Gastroesophageal sphincter (tissue), 4 donors: ENCODE measurements at regions not wholly inside any gene's neighbourhood (a gene's known extent, or its start where the extent isn't known, plus 50 kb on each side); places are given as distances from the start of the nearest gene placed in this dataset.

Experiments used
- ATAC-seq: fragments of 150-250 bp; one replicate; pipeline ENCODE4 v1.9.1; 2016; ENCODE audit warnings: mild to moderate bottlenecking, moderate library complexity
- H3K27ac ChIP-seq, 4 donors: fragments of 200-600 bp; sonication (generic) in 3 of 4; 1 replicate in 3 of 4; 2 replicates in 1 of 4; pipeline ENCODE4 v1.5.1; 2016 to 2019
- H3K27me3 ChIP-seq: fragments of 200-600 bp; sonication (generic); one replicate; pipeline ENCODE4 v1.5.1; 2019
- H3K36me3 ChIP-seq, 2 donors: fragments of 200-600 bp; sonication (generic); one replicate each; pipeline ENCODE4 v1.5.1; 2019; ENCODE audit warnings: control low read depth in 1 of 2
- H3K4me1 ChIP-seq, 3 donors: fragments of 200-600 bp; sonication (generic); 1 replicate in 2 of 3; 2 replicates in 1 of 3; pipeline ENCODE4 v1.5.1; 2016 to 2019; ENCODE audit warnings: control low read depth in 2 of 3
- H3K4me3 ChIP-seq, 2 donors: fragments of 200-600 bp; sonication (generic); one replicate each; pipeline ENCODE4 v1.5.1; 2019; ENCODE audit warnings: mild to moderate bottlenecking in 1 of 2, moderate library complexity in 1 of 2
- H3K9me3 ChIP-seq, 3 donors: fragments of 200-600 bp; sonication (generic); one replicate each; pipeline ENCODE4 v1.5.1; 2017 to 2019; ENCODE audit warnings: control low read depth in 2 of 3
- EP300 ChIP-seq: sonication (generic); formaldehyde crosslinking; IDR thresholded peaks from one replicate; pipeline ENCODE4 v1.6.1; 2017; ENCODE audit warnings: antibody characterized with exemption, mild to moderate bottlenecking
- POLR2A ChIP-seq, 2 donors: fragments of 450-650 bp; IDR thresholded peaks; one replicate each; pipeline ENCODE4 v1.6.1; 2017; ENCODE audit warnings: antibody characterized with exemption in 2 of 2, mild to moderate bottlenecking in 2 of 2, moderate library complexity in 1 of 2
- POLR2AphosphoS5 ChIP-seq: sonication (generic); formaldehyde crosslinking; IDR thresholded peaks from one replicate; pipeline ENCODE4 v1.6.1; 2017; ENCODE audit warnings: antibody characterized with exemption
- WGBS, 2 donors: methylation state at CpG; one replicate each; pipeline ENCODE4 v1.1.5; 2018; ENCODE audit warnings: low coverage in 1 of 2; 5-methylcytosine and 5-hydroxymethylcytosine counted together
- TF ChIP-seq, protein P1 (sequence below), 4 experiments: fragments of 200-600 bp in 2 of 4; fragments of 450-650 bp in 2 of 4; sonication (generic) in 1 of 4; IDR thresholded peaks; one replicate each; pipeline ENCODE4 v1.5.1; 2017 to 2019; ENCODE audit warnings: antibody characterized with exemption in 4 of 4, mild to moderate bottlenecking in 2 of 4, moderate library complexity in 2 of 4

DNA sequence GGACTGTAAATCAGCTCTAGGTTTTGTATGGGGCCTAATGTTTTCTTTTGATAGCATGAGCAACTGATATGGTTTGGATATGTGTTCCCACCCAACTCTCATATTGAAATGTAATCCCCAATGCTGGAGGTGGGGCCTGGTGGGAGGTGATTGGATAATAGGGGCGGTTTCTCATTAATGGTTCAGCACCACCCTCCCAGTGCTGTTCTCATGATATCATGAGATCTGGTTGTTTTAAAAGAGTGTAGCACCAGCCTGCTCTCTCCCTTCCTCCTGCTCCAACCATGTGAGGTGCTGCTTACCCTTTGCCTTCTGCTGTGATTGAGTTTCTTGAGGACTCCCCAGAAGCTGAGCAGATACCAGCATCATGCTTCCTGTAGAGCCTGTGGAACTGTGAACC lies 140.2 kb upstream of the SKOR2 start:
- 80% methylated on average over 1 of the region's 1 CpG; no CpG with 5 or more reads in 1 of the 2 donors for WGBS, 2 donors
- TF ChIP-seq, protein P1, sequence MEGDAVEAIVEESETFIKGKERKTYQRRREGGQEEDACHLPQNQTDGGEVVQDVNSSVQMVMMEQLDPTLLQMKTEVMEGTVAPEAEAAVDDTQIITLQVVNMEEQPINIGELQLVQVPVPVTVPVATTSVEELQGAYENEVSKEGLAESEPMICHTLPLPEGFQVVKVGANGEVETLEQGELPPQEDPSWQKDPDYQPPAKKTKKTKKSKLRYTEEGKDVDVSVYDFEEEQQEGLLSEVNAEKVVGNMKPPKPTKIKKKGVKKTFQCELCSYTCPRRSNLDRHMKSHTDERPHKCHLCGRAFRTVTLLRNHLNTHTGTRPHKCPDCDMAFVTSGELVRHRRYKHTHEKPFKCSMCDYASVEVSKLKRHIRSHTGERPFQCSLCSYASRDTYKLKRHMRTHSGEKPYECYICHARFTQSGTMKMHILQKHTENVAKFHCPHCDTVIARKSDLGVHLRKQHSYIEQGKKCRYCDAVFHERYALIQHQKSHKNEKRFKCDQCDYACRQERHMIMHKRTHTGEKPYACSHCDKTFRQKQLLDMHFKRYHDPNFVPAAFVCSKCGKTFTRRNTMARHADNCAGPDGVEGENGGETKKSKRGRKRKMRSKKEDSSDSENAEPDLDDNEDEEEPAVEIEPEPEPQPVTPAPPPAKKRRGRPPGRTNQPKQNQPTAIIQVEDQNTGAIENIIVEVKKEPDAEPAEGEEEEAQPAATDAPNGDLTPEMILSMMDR (IDR thresholded peaks at IDR 0.05): no peak
- TF ChIP-seq POLR2AphosphoS5 (no peak), EP300 (no peak), POLR2A (IDR thresholded peaks at IDR 0.05) (no peak)
- H3K9me3 ChIP-seq: no peaks in the 10 kb centered on the region
- no peak for ATAC-seq
- H3K27ac ChIP-seq: no peak overlapping the region
- H3K4me3 ChIP-seq: no peak overlapping the region
- peaks cover 7% of the 10 kb centered on the region for H3K27me3 ChIP-seq
- H3K4me1 ChIP-seq: peaks cover 0 to 5% (median 0%) of the 10 kb centered on the region in 3 donors
- no peaks in the 10 kb centered on the region for H3K36me3 ChIP-seq

DNA sequence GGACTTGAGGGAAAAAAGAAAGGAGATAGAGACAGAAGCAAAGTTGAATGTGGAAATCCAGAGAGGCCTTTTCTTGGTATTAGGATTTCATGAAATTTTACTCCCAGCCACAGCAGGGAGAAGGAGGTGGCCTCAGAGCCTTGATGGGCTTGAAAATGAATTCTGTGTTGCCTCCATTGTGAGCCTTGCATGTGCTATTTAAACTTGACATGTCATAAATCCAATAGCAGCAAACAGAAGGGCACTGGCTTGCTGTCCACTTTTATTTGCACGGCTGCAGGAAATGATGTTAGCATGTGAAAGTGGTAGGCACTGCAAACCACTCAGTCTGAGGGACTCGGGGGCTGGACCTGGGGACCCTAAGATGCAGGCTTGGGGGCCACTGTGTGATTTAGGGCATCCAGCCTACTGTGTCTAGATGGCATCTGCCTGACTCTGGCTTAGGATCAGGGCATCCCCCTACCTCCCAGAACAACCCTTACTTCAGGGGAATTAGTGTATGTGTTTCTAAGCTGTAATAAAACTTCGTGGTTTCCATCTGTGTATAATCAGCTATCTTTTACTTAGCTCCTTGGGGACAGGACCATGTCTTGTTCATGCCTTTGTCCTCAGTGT lies 139.1 kb upstream of the SKOR2 start:
- Histone ChIP-seq H3K4me3 (no peak overlapping the region), H3K36me3 (no peaks in the 10 kb centered on the region), H3K4me1 (peaks cover 0 to 5% (median 0%) of the 10 kb centered on the region in 3 donors), H3K27ac (no peak overlapping the region), H3K27me3 (peaks cover 7% of the 10 kb centered on the region), H3K9me3 (no peaks in the 10 kb centered on the region)
- WGBS, 2 donors: 43 to 69% methylated on average over 2 to 3 of the region's 3 CpGs
- TF ChIP-seq POLR2A (IDR thresholded peaks at IDR 0.05) (no peak), EP300 (no peak), POLR2AphosphoS5 (no peak)
- TF ChIP-seq, protein P1 (IDR thresholded peaks at IDR 0.05): no peak
- no peak for ATAC-seq

DNA sequence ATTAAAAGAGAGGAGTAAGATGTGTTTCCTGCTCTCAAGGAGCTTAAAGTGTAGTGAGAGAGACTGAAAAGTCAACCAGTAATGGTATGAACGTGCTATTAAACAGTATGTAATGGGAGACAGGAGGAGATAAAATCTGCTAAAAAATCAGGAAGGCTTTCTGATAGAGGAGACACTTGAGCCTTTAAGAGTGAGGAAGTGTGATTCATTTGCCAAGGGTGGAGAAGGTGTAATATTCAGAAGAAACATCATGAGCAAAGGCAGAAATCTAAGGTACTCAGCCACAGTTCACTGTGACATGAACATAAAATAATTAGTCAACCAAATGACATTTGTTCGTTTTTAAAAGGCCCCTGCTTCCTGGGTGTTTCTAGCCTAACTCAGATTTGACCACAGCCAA lies 137.8 kb upstream of the SKOR2 start:
- WGBS, 2 donors: 9 to 10% methylated on average over 2 of the region's 2 CpGs

DNA sequence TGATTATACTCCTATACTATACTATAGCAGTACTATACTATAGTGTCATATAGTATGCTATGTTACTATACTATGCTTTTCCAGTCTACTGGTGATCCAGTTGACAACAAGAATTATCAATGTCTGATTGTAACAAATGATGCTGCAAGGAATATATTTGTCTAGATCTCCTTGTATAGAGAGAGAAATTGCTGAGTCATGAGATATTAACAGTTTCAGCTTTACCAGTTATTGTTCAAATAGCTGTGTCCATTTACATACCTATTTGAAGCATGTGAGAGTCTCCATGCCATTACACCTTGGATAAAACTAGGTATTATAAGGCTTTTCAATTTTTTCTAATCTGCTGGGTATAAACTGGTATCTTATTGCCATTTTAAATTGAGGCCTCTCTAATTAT lies 136.4 kb upstream of the SKOR2 start:
- TF ChIP-seq EP300 (no peak), POLR2A (IDR thresholded peaks at IDR 0.05) (no peak), POLR2AphosphoS5 (no peak)
- TF ChIP-seq, protein P1 (IDR thresholded peaks at IDR 0.05): no peak
- peaks cover 9% of the 10 kb centered on the region for H3K27me3 ChIP-seq
- H3K27ac ChIP-seq: no peak overlapping the region
- no peak overlapping the region for H3K4me3 ChIP-seq
- peaks cover 0 to 5% (median 0%) of the 10 kb centered on the region in 3 donors for H3K4me1 ChIP-seq
- no peaks in the 10 kb centered on the region for H3K36me3 ChIP-seq
- H3K9me3 ChIP-seq: no peaks in the 10 kb centered on the region
- ATAC-seq: no peak

More for the DNA sequence above, 137.8 kb upstream of the SKOR2 start:
- ATAC-seq: no peak
- Histone ChIP-seq H3K9me3 (no peaks in the 10 kb centered on the region), H3K36me3 (no peaks in the 10 kb centered on the region), H3K4me1 (peaks cover 0 to 5% (median 0%) of the 10 kb centered on the region in 3 donors), H3K27me3 (peaks cover under 1% of the 10 kb centered on the region), H3K27ac (no peak overlapping the region), H3K4me3 (no peak overlapping the region)
- TF ChIP-seq POLR2A (IDR thresholded peaks at IDR 0.05): no peak
- no peak for TF ChIP-seq POLR2AphosphoS5
- no peak for TF ChIP-seq EP300
- TF ChIP-seq, protein P1 (IDR thresholded peaks at IDR 0.05): no peak

DNA sequence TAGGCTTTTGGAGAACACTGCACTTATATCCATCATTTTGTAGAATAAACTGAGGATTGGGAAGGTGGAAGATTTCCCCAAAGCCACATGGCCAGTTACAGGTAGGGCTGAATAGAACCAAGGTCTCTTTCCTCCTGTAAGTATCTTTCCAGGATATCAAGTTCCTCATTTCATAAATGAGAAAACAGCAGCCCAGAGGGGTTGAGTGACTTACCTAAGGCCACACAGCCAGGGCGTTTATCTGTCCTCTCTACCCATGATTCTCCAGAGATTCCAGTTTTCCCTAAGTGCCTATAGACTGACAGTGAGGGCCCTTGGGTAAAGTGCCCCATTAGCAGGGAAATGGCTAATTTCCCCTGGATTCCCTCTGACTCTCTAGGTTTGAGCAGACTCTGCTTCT lies 132.3 kb upstream of the SKOR2 start:
- H3K27ac ChIP-seq: no peak overlapping the region
- ATAC-seq: no peak
- 67 to 78% methylated on average over 1 of the region's 1 CpG for WGBS, 2 donors
- H3K4me3 ChIP-seq: no peak overlapping the region
- H3K36me3 ChIP-seq: no peaks in the 10 kb centered on the region
- peaks cover 22% of the 10 kb centered on the region for H3K27me3 ChIP-seq
- peaks cover 0 to under 1% (median 0%) of the 10 kb centered on the region in 3 donors for H3K4me1 ChIP-seq
- TF ChIP-seq POLR2AphosphoS5 (no peak), POLR2A (IDR thresholded peaks at IDR 0.05) (no peak), EP300 (no peak)
- TF ChIP-seq, protein P1 (IDR thresholded peaks at IDR 0.05): no peak
- no peaks in the 10 kb centered on the region for H3K9me3 ChIP-seq
